ENCODE measurements at regions not wholly inside any gene's neighbourhood (a gene's known extent, or its start where the extent isn't known, plus 50 kb on each side); places are given as distances from the start of the nearest gene placed in this dataset.
"Not testable (repeated sequence)": the region's sequence is repeated elsewhere in the genome, so short reads cannot be mapped to it uniquely, and the experiment has no call there.

DNA sequence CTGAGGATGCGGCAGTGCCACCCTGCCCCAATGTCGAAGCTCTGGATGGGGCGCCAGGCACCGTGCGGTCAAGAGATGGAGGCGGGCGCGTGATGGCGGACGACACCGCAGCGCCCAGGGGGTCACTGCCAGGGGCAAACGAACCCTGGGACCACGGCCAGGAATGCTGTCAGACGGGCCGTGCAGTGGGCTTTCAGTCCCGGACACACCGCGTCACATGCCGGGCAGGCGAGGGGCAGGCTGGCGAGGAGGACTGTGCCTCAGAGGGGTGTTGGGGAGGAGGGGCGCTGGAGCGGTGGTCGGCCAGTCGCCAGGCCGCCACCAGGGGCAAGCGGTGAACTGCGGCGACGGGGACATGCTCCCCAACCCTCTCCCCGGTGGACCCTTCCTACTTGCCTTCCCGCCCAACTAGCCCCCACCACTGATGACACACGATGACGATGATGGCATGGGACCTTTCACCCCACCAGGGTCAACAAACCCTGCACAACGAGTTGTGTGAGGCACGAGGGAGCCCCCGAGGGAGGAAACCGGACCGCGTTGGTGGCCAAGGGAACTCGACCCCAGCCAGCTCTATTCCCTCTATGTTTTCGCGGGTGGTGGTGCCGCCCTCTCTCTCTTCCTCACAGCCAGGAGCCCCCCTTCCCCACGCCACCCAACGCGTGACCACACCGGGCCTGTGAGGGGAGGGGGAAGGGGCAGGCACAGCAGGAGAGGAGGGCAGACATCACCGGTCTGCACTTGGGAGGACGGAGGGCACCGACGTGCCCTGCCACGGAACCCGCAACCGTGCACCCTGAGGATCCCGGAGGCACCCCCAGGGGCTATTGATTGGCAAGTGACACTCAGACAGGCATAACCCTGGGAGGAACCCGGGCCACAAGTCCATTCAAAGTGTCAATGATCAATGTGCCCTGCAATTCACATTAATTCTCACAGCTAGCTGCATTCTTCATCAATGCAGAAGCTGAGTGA is 1960.9 kb upstream of the DEFB115 start:
- DNase-seq = no peak

DNA sequence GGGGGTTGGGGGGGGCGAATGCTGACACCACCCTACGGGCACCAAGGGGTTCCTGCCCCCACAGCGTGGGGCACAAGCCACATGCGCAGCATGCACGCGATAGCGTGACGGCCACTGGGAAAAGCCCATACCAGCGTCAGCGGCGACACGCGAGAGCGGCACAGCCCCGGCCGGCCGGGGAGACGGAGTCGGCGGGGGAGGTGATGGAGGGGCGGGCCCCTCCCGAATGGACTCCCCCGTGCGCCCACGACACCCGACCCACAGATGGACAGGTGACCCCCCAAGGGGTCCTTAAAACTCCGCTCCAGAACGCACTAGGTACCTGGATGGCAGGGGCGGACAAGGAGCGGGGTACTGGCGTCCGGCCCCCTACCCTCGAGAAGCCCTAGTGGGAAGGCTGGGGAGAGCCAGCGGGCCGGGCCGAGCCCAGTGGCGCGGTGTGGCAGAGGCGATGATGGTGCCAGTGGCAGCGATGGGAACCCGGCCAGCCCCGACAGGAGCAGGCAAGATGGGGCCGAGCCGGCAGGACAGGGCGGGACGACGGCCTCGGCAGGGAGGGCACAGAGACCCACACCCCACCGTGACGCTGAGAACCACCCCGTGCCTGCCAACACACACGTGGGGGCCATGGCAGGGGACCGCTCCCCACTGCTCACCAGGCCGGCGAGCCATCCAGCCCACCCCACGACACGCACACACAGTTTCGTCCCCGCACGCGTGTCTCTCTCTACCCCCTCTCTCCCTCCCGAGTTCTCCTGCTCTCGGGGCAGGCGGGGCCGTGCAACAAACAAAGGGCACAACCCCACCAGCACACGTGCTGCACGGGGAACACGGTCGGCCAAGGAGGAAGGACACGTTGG is 1959.8 kb upstream of the DEFB115 start:
- no peak for DNase-seq

- no peak for DNase-seq
Measured at GRCh38 chr20:29298271-29298590, 1959.2 kb upstream of the DEFB115 start.

DNA sequence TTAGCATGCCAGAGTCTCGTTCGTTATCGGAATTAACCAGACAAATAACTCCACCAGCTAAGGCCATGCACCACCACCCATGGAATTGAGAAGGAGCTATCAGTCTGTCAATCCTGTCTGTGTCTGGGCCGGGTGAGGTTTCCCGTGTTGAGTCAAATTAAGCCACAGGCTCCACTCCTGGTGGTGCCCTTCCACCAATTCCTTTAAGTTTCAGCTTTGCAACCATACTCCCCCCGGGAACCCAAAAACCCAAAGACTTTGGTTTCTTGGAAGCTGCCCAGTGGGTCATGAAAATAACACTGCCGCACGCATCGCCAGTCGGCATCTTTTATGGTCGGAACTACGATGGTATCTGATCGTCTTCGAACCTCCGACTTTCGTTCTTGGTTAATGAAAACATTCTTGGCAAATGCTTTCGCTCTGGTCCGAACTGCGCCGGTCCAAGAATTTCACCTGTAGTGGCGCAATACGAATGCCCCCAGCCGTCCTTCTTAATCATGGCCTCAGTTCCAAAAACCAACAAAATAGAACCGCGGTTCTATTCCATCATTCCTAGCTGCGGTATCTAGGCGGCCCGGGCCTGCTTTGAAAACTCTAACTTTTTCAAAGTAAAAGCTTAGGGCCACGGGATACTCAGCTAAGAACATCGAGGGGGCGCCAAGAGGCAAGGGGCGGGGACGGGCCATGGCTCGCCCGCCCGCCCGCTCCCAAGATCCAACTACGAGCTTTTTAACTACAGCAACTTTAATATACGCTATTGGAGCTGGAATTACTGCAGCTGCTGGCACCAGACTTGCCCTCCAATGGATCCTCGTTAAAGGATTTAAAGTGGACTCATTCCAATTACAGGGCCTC is 1958.5 kb upstream of the DEFB115 start:
- DNase-seq = no peak

DNA sequence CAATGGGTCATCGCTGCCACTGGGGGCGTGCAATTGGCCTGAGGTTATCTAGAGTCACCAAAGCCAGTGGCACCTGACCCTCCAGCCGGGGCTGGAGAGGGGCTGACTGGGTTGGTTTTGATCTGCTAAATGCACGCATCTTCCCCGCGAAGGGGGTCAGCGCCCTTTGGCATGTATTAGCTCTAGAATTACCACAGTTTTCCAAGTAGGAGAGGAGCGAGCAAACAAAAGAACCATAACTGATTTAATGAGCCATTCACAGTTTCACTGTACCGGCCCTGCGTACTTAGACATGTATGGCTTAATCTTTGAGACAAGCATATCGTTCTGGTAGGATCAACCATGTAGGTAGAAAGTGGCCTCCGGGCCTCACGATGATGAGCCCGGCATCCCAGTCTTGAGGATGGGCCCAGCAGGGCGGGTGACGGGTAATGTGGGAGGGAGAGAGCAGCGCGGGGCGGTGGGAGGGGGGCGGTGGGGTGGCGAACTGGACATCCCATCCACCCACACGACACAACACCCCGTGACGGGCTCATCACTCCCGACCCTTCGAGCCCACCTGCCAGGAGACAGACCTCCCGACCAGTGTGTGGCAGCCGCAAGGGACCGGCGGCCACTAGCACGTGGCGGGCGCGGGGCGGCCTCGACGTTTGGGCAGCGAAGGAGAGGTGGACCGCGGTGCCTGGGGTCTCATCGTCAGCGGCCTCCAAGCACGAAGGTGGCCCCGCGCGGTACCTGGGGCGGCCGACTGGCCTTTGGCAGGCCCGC is 1957.5 kb upstream of the DEFB115 start:
- DNase-seq = no peak

GRCh38 chr20:29300579-29301551 is 1956.6 kb upstream of the DEFB115 start:
- no peak for DNase-seq

DNA sequence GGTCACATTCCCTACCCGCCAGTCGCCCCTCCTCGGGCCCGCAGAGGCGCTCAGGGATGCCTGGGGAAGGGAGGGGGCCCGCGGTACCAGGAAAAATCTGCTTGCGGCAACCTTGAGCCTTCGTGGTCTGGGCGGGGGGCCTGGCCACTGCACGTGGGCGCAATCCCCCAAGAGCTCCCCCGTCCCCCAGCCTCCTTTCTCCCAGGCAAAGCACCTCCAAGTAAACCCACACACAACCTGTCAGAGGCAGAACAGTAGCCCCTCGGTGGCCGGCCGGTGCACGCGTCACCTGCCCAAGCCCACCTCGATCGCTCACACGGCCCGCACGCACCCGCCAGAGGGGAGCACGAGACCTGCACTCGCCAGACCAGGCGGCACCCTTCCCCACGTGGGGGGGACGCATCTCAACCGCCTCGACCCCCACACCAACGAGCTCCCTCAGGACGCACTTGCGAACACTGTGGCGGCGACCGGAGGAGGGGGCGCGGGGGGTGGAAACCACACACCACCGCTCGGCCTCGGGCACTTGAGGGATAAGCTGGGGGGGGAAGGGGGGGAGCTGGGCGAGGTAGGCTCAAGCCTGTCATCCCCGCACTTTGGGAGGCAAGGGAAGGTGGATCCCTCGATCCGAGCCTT is 1955.7 kb upstream of the DEFB115 start:
- DNase-seq = no peak

GRCh38 chr20:29302979-29303644 is 1954.4 kb upstream of the DEFB115 start:
- DNase-seq = no peak

- no peak for DNase-seq
Measured at GRCh38 chr20:29306390-29307072, 1950.9 kb upstream of the DEFB115 start.

DNA sequence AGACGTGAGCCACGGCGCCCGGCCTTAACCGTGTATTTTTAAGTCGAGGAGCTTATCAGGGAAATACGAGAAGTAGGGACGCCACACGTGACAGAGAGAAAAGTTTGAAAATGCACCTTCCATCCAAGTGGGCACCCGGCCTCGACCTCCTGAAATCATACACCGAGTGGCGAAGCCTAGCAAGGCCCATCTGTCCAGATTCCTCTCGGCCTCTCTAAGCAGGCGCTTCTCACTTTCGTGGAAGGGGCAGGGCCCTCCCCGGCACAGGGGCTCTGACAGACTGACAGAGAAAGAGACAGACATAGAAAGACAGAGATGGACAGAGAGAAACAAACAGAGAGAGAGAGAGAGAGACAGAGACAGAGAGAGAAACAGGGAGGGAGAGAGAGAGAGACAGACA is 1950.0 kb upstream of the DEFB115 start:
- not testable (repeated sequence) for DNase-seq

DNA sequence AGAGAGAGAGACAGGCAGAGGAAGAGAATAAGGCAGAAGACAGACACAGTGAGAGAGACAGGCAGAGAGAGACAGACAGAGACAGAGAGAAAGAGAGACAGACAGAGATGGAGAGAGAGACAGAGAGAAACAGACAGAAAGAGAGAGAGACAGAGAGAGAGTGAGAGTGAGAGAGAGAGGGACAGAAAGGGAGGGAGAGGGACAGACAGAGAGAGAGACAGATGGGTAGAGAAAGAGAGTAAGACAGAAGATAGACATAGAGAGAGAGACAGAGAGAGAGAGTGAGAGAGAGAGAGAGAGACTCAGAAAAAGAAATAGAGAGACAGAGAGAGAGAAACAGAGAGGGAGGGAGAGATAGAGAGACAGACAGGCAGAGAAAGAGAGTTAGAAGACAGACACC is 1948.5 kb upstream of the DEFB115 start:
- DNase-seq = not testable (repeated sequence)

GRCh38 chr20:29309481-29309880 is 1948.0 kb upstream of the DEFB115 start:
- DNase-seq = not testable (repeated sequence)

- DNase-seq = not testable (repeated sequence)
Measured at GRCh38 chr20:29311046-29311445, 1946.4 kb upstream of the DEFB115 start.

DNA sequence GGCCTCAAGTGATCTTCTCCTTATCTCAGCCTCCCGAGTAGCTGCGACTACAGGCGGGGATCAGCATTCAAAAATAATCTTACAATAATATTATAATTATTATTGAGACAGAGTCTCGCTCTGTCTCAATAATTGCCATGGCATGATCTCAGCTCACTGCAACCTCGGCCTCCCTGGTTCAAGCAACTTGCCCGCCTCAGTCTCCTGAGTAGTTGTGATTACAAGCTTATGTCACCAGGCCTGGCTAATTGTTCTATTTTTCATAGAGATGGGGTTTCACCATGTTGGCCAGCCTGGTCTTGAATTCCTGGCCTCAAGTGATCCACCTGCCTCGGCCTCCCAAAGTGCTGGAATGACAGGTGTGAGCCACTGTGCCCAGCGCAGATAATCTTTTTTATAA is 1944.8 kb upstream of the DEFB115 start:
- not testable (repeated sequence) for DNase-seq

GRCh38 chr20:29313481-29313880 is 1944.0 kb upstream of the DEFB115 start:
- no peak for DNase-seq

DNA sequence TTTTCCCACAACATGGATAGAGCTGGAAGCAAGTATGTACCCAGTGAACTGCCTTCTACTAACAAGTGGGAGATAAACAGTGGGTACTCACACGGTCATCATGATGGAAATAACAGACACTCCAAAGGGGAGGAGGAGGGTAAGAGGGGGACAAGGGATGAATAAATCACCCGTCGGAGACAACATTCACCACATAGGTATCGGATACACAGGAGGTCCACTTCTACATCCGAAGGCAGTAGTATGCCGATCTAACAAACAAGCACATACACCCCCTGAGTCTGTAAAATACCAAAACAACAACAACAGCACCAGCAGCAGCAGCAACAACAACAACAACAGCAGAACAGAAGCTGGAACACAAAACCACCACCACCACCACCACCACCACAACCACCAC is 1943.2 kb upstream of the DEFB115 start:
- DNase-seq = no peak

- DNase-seq = no peak
Measured at GRCh38 chr20:29318871-29319461, 1938.5 kb upstream of the DEFB115 start.

- no peak for DNase-seq
Measured at GRCh38 chr20:29319725-29320124, 1937.7 kb upstream of the DEFB115 start.

All from NCI-H524 treated with DMSO at 0.1 percent for 48 hours (cell line).